HG03045 (cell line): ENCODE measurements at regions not wholly inside any gene's neighbourhood (a gene's known extent, or its start where the extent isn't known, plus 50 kb on each side); places are given as distances from the start of the nearest gene placed in this dataset.
"Not testable (repeated sequence)": the region's sequence is repeated elsewhere in the genome, so short reads cannot be mapped to it uniquely, and the experiment has no call there.

Experiments
- ATAC-seq: cut with Tn5 transposase; IDR thresholded peaks from one replicate; pipeline ENCODE4 v1.9.1; 2021; ENCODE audit warnings: mild to moderate bottlenecking, moderate library complexity; ENCODE audit not compliant: unreplicated experiment

GRCh38 chr11:36783808-36784207, 185.8 kb upstream of the RAG2 start:
- no peak for ATAC-seq

- ATAC-seq: no peak
These were observed 181.8 kb upstream of the RAG2 start for GRCh38 chr11:36779791-36780190.

GRCh38 chr11:36777311-36777710, 179.3 kb upstream of the RAG2 start:
- ATAC-seq: no peak

GRCh38 chr11:36775756-36776155, 177.7 kb upstream of the RAG2 start:
- ATAC-seq: no peak

GRCh38 chr11:36775130-36775529, 177.1 kb upstream of the RAG2 start:
- no peak for ATAC-seq

- no peak for ATAC-seq
These were observed 176.6 kb upstream of the RAG2 start for GRCh38 chr11:36774603-36775002.

- peak; percentile 52 for ATAC-seq
These were observed 165.2 kb upstream of the RAG2 start for GRCh38 chr11:36763187-36763586.

- no peak for ATAC-seq
These were observed 159.0 kb upstream of the RAG2 start for GRCh38 chr11:36757075-36757474.

GRCh38 chr11:36753960-36754359, 155.9 kb upstream of the RAG2 start:
- no peak for ATAC-seq

GRCh38 chr11:36751996-36752395, 154.0 kb upstream of the RAG2 start:
- no peak for ATAC-seq

GRCh38 chr11:36751335-36751781, 153.3 kb upstream of the RAG2 start:
- no peak for ATAC-seq

- no peak for ATAC-seq
These were observed 152.3 kb upstream of the RAG2 start for GRCh38 chr11:36750349-36750748.

- no peak for ATAC-seq
These were observed 150.8 kb upstream of the RAG2 start for GRCh38 chr11:36748836-36749235.

GRCh38 chr11:36746886-36747710, 149.1 kb upstream of the RAG2 start:
- ATAC-seq: peak; percentile 87

GRCh38 chr11:36744375-36745168, 146.5 kb upstream of the RAG2 start:
- peak; percentile 27 for ATAC-seq

- peak; percentile 55 for ATAC-seq
These were observed 145.0 kb upstream of the RAG2 start for GRCh38 chr11:36743039-36743438.

- no peak for ATAC-seq
These were observed 143.5 kb upstream of the RAG2 start for GRCh38 chr11:36741515-36741914.

- ATAC-seq: no peak
These were observed 140.3 kb upstream of the RAG2 start for GRCh38 chr11:36738292-36738861.

- ATAC-seq: no peak
These were observed 138.1 kb upstream of the RAG2 start for GRCh38 chr11:36736103-36736502.

- not testable (repeated sequence) for ATAC-seq
These were observed 135.7 kb upstream of the RAG2 start for GRCh38 chr11:36733721-36734120.

- no peak for ATAC-seq
These were observed 132.7 kb upstream of the RAG2 start for GRCh38 chr11:36730761-36731160.

GRCh38 chr11:36729825-36730224, 131.8 kb upstream of the RAG2 start:
- ATAC-seq: no peak
